HG02885 (cell line): ENCODE measurements at regions not wholly inside any gene's neighbourhood (a gene's known extent, or its start where the extent isn't known, plus 50 kb on each side); places are given as distances from the start of the nearest gene placed in this dataset.
A peak's percentile ranks its signal among the peaks of the same experiment; 100 is the strongest.
"Not testable (repeated sequence)": the region's sequence is repeated elsewhere in the genome, so short reads cannot be mapped to it uniquely, and the experiment has no call there.

ENCODE experiments used
- ATAC-seq: cut with Tn5 transposase; IDR thresholded peaks from one replicate; pipeline ENCODE4 v1.9.1; 2021; ENCODE audit warnings: mild to moderate bottlenecking; ENCODE audit not compliant: unreplicated experiment, poor library complexity

DNA sequence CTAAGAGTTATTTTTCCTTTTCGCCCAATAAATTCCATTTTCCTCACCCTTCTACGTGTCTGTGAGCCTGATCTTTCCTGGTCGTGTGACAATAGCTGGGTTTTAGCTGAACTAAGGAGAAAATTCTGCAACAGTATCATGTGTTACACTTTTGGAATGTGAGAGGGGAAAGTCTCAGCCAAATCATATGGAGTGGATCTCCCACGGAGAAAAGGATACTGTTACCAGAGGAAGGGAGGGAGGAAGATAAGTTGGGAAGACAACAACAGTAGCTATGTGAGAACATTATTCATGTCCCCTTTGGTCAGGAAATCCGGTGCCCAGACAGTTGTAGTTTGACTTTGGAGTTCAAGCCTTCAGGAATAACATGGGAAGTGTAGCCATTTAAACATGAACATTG lies 584.0 kb upstream of the RAG2 start:
- ATAC-seq: no peak

DNA sequence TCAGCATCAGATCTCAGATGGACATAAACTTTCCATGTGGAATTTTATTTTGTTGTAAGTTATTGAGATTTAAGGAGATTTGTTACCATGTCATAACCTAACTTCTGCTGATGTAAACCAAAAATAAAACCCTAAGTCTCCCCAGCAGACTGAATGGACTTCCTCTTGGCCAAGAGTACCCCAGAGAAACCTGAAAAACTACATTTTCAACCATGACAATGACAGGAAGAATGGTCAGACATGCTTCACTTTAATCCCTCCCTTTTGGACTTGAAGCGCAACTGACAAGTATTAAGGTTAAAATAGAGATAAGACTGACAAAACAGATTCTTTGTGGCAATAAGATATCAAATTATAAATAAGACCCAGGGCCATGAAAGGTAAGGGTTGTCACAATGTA lies 579.7 kb upstream of the RAG2 start:
- ATAC-seq: no peak

DNA sequence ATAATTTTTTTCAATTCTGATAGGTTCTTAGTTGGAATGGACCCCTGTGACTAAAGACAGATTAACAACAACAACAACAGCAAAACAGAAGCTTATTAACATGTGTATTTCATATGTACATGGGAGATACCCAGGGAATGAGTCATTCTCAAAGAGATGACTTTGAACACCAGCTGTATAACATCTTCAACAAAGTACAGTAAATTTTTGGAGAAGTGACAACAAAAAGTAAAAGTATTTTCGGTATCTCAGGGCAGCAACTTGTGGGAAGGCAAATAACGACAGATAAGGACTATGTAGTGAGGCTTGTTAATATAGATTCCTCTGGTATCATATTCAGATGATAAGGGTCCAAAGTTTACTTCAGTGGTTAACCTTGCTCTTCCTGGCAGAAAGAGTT lies 573.4 kb upstream of the RAG2 start:
- no peak for ATAC-seq

DNA sequence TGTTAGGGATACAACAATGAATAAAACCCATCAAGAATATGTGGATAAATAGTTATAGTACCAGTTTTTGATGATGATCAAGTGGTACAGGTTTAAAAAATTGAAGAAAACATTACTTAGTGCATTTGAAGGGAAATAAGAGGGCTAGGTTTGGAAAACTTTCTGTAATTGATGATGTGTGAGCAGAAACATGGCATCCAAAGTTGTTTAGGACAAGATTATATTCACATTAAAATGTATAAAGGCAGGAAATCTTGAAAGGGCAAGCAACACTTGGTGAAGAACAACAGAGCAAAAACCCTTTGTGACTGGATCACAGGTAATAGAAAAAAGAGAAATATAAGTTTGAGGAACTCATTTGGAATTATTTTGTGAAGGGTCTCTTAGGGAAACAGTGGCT lies 572.3 kb upstream of the RAG2 start:
- no peak for ATAC-seq

DNA sequence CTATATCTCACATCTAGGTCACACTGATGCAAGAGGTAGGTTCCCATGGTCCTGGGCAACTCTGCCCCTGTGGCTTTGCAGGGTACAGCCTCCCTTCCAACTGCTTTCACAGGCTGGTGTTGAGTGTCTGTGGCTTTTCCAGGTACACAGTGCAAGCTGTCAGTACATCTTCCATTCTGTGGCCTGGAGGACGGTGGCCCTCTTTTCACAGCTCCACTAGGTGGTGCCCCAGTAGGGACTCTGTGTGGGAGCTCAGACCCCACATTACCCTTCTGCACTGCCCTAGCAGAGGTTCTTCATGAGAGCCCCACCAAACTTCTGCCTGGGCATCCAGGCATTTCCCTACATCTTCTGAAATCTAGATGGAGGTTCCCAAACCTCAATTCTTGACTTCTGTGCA lies 547.4 kb upstream of the RAG2 start:
- ATAC-seq: not testable (repeated sequence)

DNA sequence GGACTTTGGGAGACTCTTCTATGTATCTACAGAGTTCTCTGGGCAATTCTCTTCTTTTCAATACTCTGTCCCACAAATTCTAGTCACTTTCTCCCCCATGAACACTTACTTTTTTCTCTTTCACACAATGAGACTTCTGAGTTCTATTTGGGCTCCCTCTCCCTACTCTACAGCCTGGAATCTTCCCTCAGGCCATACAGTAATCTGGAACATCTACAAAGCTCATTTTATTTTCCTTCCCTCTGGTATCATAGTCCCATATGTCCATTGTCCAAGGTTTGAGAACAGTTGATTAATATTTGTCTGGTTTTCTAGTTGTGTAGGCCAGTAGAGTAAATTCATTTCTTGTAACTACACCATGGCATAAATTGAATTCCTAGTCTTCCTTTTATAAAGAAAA lies 544.6 kb upstream of the RAG2 start:
- no peak for ATAC-seq

DNA sequence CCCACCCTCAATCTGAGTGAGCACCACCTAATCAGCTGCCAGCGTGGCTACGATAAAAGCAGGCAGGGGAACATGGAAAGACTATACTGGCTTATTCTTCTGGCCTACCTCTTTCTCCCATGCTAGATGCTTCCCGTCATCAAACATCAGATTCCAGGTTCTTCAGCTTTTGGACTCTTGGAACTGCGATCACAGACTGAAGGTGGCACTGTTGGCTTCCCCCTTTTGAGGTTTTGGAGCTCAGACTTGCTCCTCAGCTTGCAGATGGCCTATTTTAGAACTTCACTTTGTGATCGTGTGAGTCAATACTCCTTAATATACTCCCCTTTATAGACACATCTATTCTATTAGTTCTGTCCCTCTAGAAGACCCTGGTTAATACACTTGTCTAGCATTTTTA lies 543.7 kb upstream of the RAG2 start:
- no peak for ATAC-seq

DNA sequence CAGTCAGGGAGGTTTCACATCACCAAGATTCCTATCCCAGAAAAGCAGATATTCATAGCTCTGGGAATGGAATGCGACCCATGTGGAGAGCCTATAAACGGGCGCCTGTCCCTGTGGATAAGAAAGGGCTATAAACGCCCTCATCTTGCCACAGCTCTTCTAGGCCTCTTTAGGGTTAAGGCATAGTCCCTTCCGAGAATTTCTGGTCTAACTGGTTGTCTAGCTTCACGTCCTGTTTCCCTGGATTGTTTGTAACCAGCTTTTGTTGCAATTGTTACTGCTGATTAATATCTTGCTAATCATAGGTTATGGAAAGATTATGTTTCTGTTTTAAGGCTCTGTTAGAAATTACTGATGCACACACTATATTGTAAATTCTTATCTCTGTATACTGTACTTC lies 537.6 kb upstream of the RAG2 start:
- not testable (repeated sequence) for ATAC-seq

DNA sequence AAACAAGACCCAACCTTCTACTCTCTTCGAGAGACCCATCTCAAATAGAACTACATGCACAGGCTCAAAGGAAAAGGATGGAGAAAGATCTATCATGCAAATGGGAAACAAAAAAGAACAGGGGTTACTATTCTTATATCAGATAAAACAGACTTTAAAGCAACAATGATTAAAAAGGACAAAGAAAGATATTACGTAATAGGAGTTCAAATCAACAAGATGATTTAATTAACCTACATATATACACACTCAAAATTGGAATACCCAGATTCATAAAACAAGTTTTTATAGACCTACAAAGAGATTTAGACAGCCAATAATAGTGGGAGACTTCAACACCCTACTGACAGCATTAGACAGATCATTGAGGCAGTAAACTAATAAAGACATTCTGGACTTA lies 536.6 kb upstream of the RAG2 start:
- no peak for ATAC-seq

DNA sequence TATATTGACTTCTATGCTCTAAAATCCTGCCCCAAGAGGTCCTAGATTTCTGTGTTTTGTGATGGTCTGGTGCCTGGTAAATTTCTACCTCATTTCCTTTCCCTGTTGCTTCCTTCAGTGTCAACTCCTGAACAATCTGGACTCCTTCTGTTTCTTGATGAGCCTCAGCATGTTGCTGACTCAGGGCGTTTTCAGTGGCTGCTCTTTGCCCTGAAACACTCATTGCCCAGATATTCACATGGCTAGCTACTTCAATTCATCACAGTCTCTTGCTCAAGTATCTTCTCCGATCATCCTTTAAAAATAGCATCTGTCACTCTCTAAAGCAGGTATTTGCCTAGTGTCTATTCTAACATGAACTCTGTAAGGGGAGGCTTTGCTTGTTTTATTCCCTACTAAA lies 526.3 kb upstream of the RAG2 start:
- ATAC-seq: no peak

DNA sequence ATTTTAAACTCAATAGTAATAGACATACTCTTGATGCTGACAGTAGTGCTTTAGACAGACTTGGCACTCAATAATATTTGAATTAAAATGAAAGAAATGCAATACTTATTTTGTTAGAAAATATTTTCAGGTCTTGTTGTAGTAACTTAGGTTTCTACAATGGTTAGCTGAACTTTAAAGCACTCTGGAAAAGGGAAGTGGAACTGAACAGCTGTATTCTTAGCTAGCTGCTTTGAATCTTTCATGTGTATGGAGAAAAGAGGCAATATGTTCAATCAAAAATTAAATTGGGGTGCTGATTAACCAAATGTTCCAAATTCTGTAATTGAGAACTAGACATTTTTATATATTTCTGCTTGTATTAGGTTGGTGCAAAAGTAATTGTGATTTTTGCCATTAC lies 517.9 kb upstream of the RAG2 start:
- peak; percentile 48 for ATAC-seq

DNA sequence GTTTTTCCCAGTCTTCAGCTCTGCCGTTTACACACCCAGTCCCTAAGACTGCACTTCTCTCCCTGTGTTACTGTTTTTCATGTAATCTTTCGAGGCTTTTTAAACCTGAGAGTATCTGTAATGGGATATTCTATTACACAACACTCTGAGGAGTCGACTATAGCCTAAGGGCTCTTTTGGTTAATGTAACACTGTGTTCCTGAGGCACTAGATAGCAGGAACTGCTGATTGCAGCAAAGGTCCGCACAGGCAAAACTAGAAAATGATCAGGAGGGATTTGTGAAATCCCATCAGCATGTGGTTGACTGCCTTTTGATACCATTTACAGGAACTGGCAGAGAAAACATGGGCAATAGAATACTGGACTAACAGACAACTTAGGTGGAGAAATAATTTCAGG lies 512.3 kb upstream of the RAG2 start:
- ATAC-seq: no peak

DNA sequence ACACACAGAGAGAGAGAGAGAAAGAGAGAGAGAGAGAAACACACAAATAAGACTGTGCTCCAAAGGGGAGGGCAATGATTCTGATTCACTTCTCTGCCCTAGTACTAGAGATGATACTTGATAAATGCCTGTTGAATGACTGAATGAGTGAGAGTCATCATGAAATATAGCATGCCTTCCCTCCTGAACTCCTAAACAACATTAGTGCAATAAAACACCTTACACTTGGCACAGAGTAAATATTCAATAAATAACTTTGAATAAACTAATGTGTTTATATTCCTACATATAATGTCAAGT lies 511.2 kb upstream of the RAG2 start:
- no peak for ATAC-seq

DNA sequence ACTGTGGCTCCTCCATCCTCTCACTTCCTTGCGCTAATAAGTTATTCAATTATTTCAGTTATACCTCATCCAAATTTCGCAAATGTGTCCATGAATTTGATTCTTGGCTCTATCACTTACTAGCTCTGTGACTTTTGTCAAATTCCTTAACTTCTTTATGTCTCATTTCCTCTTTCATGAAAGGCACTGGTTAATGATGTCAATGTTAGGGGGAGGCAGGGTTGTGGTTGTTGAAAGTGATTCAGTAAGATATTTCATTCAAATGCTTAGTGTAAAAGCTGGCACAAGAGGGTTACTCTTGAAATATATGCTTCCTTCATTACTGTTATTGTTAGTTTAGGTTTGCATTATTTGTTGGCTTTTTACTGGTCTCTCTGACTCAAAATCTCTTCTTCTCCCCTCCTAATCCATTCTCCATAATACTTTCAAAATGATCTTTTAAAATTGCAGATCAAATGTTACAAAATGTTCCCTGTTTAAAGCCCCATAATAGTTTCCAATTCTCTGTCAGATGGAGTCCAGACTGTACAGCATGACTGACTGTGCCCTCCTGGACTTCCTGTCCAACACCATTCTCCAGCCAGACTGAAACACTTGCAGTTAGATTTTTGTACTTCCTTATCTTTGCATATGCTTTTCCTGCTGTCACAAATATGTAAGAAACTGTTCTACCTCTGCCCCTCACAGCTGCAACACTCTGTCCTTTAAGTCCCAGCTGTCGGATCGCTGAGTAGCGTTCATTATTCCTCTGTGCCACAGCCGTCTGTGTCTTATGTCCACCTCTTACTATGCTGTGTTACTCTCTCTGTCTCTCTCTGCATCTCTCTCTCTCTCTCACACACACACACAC lies 510.6 kb upstream of the RAG2 start:
- no peak for ATAC-seq

DNA sequence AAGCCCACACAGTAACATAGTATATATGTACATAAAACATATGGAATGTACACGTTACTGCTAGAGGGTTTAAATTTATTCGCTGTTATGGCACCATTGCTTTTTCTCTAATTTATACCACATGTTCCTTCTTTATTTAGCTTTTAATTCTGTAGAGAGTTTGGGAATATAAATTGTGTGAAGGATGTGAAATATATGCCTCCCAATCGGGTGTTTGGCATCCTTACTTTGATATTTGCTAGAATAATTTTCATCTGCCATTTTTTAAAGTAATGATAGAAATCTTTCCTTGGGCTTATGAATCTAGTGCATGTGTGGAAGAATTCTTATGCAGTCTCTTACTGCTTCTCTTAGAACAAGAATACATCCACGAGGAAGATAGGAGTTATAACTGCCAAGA lies 509.8 kb upstream of the RAG2 start:
- no peak for ATAC-seq

DNA sequence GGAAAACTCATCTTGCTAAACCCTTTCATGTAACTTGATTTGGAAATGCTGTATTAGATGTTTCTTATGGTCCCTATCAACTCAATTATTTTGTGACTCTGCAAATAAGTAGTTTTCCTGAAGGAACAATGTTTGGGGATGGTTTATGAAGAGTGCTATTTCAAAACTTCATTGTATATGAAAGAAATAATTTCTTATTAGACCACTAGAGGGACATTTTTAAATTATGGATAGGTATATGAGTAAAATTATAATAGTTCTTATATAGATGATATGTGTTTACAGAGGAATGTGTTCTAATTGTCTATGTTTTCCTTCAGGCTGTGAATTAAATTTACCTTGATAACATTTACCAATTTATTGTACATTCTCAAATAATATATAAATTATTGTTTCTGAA lies 509.4 kb upstream of the RAG2 start:
- no peak for ATAC-seq

DNA sequence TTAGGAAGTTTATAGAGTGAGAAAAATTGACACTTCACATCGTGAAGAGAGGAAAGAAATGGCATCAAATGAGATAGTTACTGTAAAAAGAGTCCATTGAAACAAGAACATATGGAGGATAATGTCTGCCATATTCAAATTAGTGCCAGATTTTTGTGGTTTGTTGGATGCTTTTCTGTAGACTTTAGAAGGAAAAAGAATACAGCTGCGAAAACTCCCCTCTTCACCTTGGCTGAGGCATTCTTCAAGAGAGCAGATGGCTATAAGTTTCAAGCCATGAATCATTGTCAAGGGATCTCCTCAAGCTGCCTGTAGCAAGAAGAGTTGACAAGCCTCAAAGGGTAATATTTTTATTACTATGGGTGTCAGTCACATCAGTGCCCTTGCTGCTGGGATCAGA lies 507.4 kb upstream of the RAG2 start:
- ATAC-seq: no peak

DNA sequence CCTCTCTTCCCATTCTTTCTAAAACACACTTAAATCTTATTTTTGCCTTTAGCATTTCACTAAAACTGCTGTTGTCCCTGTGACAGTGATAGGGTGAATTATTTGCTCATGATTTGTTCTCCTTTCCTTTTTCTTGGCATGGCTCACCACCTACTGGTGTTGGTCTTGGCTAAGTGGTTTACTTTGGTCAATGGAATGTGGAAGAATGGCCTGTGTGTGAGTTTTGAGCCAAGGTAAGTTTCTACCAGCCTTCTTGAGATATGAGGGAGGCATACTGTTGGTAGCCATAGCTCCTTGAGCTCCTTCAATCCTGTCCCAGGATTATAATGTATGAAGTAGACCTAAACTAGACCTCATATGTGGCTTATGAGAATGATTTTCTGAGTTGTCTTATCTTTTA lies 506.3 kb upstream of the RAG2 start:
- ATAC-seq: no peak

DNA sequence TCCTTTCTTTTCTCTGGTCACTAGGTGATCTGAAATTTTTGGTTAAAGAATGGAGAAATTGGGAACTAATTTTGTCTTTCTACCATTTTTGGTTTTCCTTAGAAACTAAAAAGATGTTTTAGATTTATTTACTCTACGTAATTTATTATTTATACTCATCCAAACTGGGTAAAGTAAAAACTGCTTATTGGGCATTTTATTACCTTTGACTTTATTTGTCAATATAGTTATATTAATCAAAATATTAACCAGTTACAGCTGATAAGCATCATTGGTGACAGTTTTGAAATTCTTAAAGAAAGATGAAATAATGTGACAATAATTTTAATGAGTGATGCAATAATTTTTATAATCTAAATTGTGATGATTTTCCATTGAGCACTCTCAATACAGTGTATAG lies 502.0 kb upstream of the RAG2 start:
- ATAC-seq: no peak

DNA sequence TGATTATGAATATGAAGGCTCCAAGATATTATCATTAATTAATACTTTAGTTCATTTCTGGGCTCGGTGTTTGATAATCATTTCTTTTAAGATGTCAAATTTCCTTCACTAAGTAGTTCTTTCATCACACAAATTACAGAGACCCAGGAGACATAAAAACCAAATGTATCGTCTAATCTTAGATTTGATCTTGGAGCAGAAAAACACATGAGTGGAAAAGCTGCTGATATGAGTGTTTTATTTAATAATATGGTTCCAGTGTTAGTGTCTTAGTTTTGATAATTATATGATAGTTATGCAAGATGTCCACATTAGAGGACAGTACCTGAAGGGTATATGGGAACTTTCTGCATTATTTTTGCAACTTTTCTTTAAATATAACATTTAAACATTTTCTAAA lies 494.5 kb upstream of the RAG2 start:
- no peak for ATAC-seq

DNA sequence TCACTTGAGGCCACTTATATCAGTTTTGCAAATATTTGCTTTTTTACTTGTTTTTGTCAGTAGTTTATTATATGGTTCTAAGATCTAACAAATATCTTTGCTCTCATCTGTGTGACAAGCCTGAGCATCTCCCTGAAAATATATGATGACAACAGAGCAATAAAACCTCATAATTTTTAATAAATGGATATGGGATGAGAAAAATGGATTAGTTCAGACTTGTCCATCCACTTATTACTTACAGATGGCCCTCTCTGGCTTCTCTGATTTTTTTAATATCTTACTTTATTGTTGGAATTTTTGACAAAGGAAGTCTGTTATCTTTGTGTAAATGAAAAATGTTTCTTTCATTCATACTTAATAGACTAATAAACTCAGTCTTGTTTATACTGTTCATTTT lies 491.4 kb upstream of the RAG2 start:
- ATAC-seq: no peak

DNA sequence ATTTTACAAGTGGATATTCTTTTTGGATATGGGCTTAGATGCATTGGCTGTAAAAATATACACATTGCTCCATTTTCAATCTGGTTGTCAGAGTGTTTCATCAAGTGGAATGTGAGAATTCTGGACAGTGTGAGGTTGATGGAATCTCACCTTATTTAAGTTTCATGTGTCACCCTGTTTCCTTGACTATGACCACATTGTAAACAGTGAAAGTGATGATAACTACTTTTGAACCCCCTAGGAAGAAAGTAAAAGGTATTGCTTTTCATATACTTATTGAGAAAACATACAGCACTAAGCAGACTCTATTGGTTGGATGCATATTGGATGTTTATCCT lies 490.5 kb upstream of the RAG2 start:
- no peak for ATAC-seq
